NOMO-1 treated with dmso at 0.1 percent for 144 hours (cell line): ENCODE measurements at regions not wholly inside any gene's neighbourhood (a gene's known extent, or its start where the extent isn't known, plus 50 kb on each side); places are given as distances from the start of the nearest gene placed in this dataset.
"Not testable (repeated sequence)": the region's sequence is repeated elsewhere in the genome, so short reads cannot be mapped to it uniquely, and the experiment has no call there.

Source experiments
- DNase-seq: peaks from one replicate; lab custom pipeline; 2025; ENCODE audit not compliant: unreplicated experiment; lab: John Stamatoyannopoulos, UW

DNA sequence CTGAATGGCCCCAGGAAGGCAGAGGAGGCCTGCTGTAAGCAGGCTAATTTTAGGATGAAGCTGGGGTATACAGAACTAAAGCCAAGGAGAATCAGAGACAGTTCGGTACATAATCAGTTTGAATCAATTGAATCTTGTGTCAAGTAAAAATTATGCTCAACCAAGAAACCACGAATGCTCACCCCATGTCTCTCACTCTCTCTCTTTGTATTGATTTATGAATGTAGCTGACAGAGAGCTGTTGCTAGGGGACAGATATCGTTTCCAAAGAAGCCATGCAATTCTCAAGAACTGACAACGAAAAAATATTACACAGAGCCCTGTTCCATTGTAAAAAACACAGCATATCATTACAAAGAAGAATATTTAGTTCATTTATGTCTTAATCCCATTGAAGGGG is 151.1 kb upstream of the PKP2 start:
- no peak for DNase-seq

- DNase-seq = no peak
These were observed 147.9 kb upstream of the PKP2 start for GRCh38 chr12:33044447-33044846.

DNA sequence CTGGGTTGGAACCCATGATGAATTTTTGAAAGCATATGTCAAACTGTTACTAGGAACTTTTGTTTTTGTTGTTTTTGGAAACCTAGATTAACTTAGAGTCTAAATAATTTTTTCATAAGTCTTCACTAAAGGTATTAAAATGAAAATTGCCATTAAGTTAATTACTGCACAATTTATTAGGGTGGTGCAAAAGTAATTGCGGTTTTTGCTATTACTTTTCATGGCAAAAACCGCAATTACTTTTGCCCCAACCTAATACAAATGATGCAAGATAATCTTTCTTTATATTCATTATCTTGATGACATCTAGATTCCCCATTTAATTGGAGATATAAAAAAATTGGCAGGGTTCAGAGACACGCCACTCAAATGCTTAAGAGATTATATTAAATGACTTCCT is 145.0 kb upstream of the PKP2 start:
- DNase-seq = no peak

DNA sequence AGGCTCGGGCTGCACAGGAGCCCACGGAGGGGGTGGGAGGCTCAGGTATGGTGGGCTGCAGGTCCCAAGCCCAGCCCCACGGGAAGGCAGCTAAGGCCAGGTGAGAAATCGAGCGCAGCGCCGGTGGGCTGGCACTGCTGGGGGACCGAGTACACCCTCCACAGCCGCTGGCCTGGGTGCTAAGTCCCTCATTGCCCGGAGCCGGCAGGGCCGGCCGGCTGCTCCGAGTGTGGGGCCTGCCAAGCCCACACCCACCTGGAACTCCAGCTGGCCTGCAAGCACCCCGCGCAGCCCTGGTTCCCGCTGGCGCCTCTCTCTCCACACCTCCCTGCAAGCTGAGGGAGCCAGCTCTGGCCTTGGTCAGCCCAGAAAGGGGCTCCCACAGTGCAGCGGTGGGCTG is 137.4 kb upstream of the PKP2 start:
- not testable (repeated sequence) for DNase-seq

- DNase-seq = no peak
These were observed 130.2 kb upstream of the PKP2 start for GRCh38 chr12:33026791-33027190.

- DNase-seq = not testable (repeated sequence)
These were observed 126.1 kb upstream of the PKP2 start for GRCh38 chr12:33022724-33023123.

GRCh38 chr12:33017029-33017428 is 120.5 kb upstream of the PKP2 start:
- not testable (repeated sequence) for DNase-seq

DNA sequence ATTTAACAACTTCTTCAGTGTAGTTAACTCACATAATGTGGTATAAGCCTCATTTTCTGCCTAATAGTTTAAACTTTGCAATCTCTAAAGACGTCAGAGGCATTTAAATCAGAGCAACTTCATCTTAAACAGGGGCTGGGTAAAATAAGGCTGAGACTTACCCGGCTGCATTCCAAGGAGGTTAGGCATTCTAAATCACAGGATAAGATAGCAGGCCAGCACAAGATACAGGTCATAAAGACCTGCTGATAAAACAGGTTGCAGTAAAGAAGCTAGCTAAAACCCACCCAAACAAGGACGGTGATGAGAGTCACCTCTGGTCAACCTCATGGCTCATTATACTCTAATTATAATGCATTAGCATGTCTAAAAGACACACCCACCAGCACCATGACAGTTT is 115.6 kb upstream of the PKP2 start:
- no peak for DNase-seq

DNA sequence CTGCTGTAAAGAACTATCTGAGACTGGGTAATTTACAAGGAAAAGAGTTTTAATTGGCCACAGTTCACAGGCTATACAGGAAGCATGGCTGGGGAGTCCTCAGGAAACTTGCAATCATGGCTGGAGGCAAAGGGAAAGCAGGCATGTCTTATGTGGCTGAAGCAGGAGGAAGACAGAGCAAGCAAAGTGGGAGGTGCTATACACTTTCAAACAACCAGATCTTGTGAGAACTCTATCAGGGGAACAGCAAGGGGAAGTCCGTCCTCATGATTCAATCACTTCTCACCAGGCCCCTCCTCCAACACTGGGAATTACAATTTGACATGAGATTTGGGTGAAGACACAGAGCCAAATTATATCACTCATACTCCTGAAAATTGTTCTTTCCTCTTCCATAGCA is 109.5 kb upstream of the PKP2 start:
- no peak for DNase-seq

- no peak for DNase-seq
These were observed 103.4 kb upstream of the PKP2 start for GRCh38 chr12:33000016-33000415.

- no peak for DNase-seq
These were observed 100.9 kb upstream of the PKP2 start for GRCh38 chr12:32997471-32997870.

DNA sequence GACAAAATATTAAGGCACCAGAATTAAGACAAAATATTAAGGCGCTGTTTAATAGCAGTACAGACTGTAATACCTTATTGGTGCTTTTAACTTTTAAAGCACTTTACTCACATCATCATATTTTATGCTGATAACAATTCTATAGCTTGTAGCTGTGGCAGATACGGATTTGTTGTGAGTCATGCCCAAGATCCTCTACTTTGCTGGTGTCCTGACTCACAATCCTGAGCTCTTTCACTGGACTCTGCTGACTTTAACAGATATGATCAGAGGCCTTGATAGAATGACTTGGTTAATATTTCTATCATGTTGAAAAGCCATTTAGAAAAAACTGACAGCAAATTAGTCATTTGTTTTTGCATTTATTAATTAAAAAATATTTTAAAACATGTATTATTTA is 99.0 kb upstream of the PKP2 start:
- DNase-seq = no peak

GRCh38 chr12:32993404-32993803 is 96.8 kb upstream of the PKP2 start:
- DNase-seq = no peak

DNA sequence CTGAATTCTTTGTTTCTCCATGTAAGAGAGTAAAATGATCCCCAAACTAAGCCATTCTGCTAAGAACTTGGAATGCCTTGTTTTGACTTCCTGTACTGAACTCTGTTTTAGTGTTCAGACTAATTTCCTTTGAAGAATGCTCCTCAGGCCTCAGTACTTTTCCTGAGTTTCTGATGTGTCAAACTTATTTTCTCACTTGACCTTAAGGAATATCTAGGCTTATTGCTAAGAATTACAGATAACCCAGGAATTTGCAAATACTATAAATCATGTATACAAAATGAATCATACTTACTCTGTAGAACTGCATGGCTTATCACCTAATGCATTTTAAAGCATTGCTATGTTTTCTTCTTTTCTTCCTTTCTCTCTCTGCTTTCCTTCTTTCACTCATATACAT is 93.1 kb upstream of the PKP2 start:
- DNase-seq = no peak

DNA sequence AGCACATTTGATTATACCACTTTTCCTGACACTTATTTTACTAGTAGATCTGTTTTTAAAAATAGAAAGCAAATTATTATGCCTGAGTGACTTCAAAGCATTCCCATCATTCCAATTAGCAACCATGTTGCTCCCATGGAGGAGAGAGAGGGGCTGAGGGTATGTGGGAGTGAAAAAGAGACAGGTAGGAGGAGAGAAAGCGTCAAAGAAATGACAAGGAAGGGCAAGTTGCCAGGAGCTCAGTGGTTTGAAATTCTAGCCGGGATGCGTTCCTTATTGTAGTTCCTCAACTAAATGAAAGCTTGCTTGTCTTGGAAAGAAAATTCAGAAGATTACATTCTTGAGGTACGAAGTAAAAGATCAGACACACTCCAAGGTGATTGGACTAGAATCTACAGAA is 92.4 kb upstream of the PKP2 start:
- DNase-seq = no peak

GRCh38 chr12:32987512-32987911 is 90.9 kb upstream of the PKP2 start:
- no peak for DNase-seq

DNA sequence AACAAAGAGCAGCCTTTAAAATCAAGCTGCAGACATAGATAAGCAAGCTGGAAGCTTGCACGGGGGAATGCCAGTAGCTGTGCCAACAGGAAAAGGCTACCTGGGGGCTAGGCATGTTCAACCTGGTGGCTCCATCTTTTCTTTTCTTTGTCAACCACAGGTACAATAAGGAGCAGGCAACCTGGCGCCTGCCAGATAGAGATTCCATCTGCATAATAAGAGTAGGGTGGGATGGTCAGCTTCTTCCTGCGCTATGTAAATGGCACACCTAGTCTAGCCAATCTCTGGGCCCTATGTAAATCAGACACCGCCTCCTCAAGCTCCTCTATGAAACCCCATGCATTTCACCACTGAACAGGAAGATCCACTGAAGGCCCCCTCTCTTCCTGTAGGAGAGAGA is 87.4 kb upstream of the PKP2 start:
- DNase-seq = no peak

DNA sequence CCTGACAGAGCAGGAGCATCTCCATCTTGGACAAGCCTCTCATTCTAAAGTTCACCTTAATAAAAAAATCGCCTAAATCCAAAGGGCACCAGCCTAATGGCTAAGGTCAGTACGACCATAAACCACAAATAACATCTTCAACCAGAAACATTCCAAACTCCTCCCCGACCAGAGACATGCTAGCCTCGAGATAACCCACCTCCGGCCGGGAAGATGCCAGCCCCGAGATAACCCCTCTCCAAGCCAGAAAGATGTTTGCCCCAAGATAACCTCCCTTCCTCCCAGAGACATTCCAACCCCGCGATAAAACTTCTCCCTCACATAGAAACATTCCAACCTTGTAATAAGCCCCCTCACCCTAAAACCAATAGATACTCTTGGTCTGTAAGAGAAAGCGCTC is 86.8 kb upstream of the PKP2 start:
- no peak for DNase-seq

GRCh38 chr12:32981139-32981538 is 84.6 kb upstream of the PKP2 start:
- DNase-seq = no peak

- DNase-seq = no peak
These were observed 78.5 kb upstream of the PKP2 start for GRCh38 chr12:32975122-32975521.

DNA sequence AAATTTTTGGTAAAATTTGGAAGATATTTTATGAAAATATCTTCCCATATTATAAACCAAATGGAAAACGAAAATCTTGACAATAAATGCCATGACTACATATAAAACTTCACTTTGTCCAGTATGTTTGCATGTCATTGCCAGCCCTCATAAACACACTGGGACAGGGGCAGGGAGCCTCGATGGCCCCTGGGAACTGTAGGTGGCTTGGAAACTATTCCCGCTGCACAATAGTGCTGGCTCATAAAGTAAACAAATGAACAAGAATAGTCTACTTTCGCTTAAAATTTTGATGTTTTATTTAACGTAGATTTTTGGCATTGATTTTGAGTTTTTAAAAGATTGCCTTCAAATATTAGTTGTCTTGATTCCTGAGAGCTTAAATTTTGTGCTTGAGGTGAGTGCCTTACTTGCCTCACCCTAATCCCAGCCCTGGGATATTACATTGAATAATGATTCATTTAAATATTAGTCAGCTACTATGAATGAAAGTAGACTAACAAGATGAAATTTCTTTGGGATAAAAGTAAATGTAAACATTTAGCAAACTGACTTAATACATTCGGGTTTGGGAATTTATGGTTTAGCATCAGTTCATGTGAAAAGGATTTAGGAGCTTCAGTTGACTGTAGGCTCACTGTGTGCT is 74.0 kb upstream of the PKP2 start:
- DNase-seq = no peak

DNA sequence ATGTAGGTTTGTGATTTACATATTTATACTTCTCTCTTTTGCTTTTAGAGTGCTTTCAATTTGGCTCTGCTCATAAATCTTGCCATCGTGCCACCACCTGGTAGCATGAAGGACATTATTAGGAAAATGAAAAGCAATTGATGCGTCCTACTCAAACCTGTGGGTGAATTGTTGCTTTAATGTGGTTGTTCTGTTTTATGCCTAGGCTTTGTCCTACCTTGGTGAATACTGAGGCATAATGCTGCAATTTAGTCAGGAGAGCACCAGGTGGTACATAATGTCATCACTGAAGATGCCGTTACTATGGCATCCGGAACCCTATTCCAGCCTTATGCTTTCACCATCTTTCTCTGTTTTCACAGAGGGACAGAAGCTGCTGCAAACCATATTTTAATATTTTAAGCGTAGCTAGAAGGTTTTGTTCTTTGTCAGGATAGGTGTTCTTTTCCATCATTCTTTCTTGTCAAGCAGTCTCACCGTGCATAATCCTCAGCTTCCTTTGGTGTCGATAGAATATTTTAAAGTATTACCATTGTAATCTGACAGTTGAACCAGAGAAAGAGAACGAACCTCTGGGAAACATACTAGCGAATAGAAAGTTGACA is 68.5 kb upstream of the PKP2 start:
- DNase-seq = no peak

GRCh38 chr12:32956418-32956817 is 59.8 kb upstream of the PKP2 start:
- DNase-seq = not testable (repeated sequence)
